Stomach (tissue), 4 donors: ENCODE measurements at regions not wholly inside any gene's neighbourhood (a gene's known extent, or its start where the extent isn't known, plus 50 kb on each side); places are given as distances from the start of the nearest gene placed in this dataset.

Source experiments
- POLR2A ChIP-seq, 4 donors: fragments of 450-650 bp; IDR thresholded peaks; one replicate each; pipeline ENCODE4 v1.6.1; 2016; ENCODE audit warnings: antibody characterized with exemption in 4 of 4, control low read depth in 2 of 4, mild to moderate bottlenecking in 1 of 4, moderate library complexity in 1 of 4
- TF ChIP-seq, protein P1 (sequence below), 7 experiments: fragments of 450-650 bp in 4 of 7; fragments of 200-600 bp in 3 of 7; sonication (generic) in 3 of 7; IDR thresholded peaks; one replicate each; pipeline ENCODE4 v1.5.1; 2016 to 2019; ENCODE audit warnings: antibody characterized with exemption in 7 of 7, control low read depth in 2 of 7, mild to moderate bottlenecking in 1 of 7

DNA sequence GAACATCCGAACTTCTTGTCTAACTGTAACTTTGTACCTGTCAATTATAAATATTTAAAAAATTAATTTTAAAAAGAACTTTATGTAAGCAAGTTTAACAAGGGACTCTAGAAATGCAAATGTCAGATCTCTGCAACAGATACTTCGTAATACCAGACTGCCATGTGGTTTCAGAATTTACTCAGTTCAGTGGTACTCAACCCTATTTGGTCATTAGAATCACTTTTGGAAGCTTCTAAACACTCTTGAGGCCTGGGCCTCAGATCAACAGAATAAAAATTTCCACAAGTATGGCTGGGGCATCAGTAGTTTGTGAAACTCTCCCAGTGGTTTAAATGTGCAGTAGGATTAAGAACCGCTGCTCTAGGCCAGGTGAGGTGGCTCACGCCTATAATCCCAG lies 139.5 kb upstream of the SMYD2 start:
- TF ChIP-seq, protein P1, sequence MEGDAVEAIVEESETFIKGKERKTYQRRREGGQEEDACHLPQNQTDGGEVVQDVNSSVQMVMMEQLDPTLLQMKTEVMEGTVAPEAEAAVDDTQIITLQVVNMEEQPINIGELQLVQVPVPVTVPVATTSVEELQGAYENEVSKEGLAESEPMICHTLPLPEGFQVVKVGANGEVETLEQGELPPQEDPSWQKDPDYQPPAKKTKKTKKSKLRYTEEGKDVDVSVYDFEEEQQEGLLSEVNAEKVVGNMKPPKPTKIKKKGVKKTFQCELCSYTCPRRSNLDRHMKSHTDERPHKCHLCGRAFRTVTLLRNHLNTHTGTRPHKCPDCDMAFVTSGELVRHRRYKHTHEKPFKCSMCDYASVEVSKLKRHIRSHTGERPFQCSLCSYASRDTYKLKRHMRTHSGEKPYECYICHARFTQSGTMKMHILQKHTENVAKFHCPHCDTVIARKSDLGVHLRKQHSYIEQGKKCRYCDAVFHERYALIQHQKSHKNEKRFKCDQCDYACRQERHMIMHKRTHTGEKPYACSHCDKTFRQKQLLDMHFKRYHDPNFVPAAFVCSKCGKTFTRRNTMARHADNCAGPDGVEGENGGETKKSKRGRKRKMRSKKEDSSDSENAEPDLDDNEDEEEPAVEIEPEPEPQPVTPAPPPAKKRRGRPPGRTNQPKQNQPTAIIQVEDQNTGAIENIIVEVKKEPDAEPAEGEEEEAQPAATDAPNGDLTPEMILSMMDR (IDR thresholded peaks at IDR 0.05), result no peak
- no peak for TF ChIP-seq POLR2A (IDR thresholded peaks at IDR 0.05)
